ENCODE measurements at regions not wholly inside any gene's neighbourhood (a gene's known extent, or its start where the extent isn't known, plus 50 kb on each side); places are given as distances from the start of the nearest gene placed in this dataset.
"Not testable (repeated sequence)": the region's sequence is repeated elsewhere in the genome, so short reads cannot be mapped to it uniquely, and the experiment has no call there.

GRCh38 chr4:14400307-14400706 lies 602.0 kb upstream of the CPEB2 start:
- DNase-seq (ENCODE audit: low spot score), result no peak
- in situ Hi-C loops (cut with MboI; ENCODE audit: low pct_unique_long_range_greater_than_20kb, low sequenced_read_pairs, unreplicated experiment), result no loop called here
- TF ChIP-seq CTCF (IDR thresholded peaks at IDR 0.05; ENCODE audit: extremely low read depth, insufficient read depth, missing control alignments), result no peak

- in situ Hi-C loops (cut with MboI; ENCODE audit: low pct_unique_long_range_greater_than_20kb, low sequenced_read_pairs, unreplicated experiment), result no loop called here
- DNase-seq (ENCODE audit: low spot score), result no peak
- no peak for TF ChIP-seq CTCF (IDR thresholded peaks at IDR 0.05; ENCODE audit: extremely low read depth, insufficient read depth, missing control alignments)
Observed at GRCh38 chr4:14403132-14403531, 599.1 kb upstream of the CPEB2 start.

GRCh38 chr4:14404730-14405129 lies 597.6 kb upstream of the CPEB2 start:
- in situ Hi-C loops (cut with MboI; ENCODE audit: low pct_unique_long_range_greater_than_20kb, low sequenced_read_pairs, unreplicated experiment), result no loop called here
- no peak for DNase-seq (ENCODE audit: low spot score)
- no peak for TF ChIP-seq CTCF (IDR thresholded peaks at IDR 0.05; ENCODE audit: extremely low read depth, insufficient read depth, missing control alignments)

- no peak for TF ChIP-seq CTCF (IDR thresholded peaks at IDR 0.05; ENCODE audit: extremely low read depth, insufficient read depth, missing control alignments)
- no peak for DNase-seq (ENCODE audit: low spot score)
- in situ Hi-C loops (cut with MboI; ENCODE audit: low pct_unique_long_range_greater_than_20kb, low sequenced_read_pairs, unreplicated experiment), result no loop called here
Observed at GRCh38 chr4:14410516-14410915, 591.8 kb upstream of the CPEB2 start.

- TF ChIP-seq CTCF (IDR thresholded peaks at IDR 0.05; ENCODE audit: extremely low read depth, insufficient read depth, missing control alignments), result no peak
- in situ Hi-C loops (cut with MboI; ENCODE audit: low pct_unique_long_range_greater_than_20kb, low sequenced_read_pairs, unreplicated experiment), result no loop called here
- DNase-seq (ENCODE audit: low spot score), result no peak
Observed at GRCh38 chr4:14415146-14415545, 587.1 kb upstream of the CPEB2 start.

DNA sequence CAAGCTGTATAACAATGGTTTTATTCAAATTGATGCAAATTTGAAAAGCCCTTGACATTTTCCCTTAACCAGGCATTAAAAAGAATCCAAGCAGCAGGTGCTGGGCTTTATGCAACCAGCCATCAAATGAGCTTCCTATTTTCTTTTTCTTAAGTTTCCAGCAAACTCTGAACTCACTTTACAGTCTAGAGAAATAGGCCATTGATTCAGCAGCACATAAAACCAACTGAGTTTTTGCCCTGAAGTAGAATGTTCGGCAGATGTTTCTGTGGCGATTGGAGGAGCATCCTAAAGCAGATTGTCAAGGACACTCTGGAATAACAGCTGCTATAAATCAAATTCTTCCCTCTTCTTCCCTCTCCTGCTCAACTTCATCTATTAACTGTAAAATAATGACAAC lies 582.8 kb upstream of the CPEB2 start:
- DNase-seq (ENCODE audit: low spot score), result no peak
- TF ChIP-seq CTCF (IDR thresholded peaks at IDR 0.05; ENCODE audit: extremely low read depth, insufficient read depth, missing control alignments), result no peak
- in situ Hi-C loops (cut with MboI; ENCODE audit: low pct_unique_long_range_greater_than_20kb, low sequenced_read_pairs, unreplicated experiment), result no loop called here

DNA sequence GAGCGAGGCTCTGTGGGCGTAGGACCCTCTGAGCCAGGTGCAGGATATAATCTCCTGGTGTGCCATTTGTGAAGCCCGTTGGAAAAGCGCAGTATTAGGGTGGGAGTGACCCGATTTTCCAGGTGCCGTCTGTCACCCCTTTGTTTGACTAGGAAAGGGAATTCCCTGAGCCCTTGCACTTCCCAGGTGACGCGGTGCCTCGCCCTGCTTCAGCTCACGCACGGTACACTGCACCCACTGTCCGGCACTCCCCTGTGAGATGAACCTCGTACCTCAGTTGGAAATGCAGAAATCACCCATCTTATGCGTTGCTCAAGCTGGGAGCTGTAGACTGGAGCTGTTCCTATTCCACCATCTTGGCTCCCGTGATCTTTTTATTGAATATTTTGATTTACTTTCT lies 576.0 kb upstream of the CPEB2 start:
- DNase-seq (ENCODE audit: low spot score); in situ Hi-C loops (cut with MboI; ENCODE audit: low pct_unique_long_range_greater_than_20kb, low sequenced_read_pairs, unreplicated experiment): not testable (repeated sequence)
